HepG2 (cell line): ENCODE measurements at regions not wholly inside any gene's neighbourhood (a gene's known extent, or its start where the extent isn't known, plus 50 kb on each side); places are given as distances from the start of the nearest gene placed in this dataset.

ENCODE experiments used
- ARNTL ChIP-seq: sonication (generic); formaldehyde crosslinking; IDR thresholded peaks from 2 replicates; pipeline ENCODE4 v1.4.0; 2020; ENCODE audit warnings: mild to moderate bottlenecking, missing genetic modification reagents
- KDM1A ChIP-seq: IDR thresholded peaks from 2 replicates; pipeline ENCODE4 v1.6.1; 2016; ENCODE audit warnings: missing compliant biosample characterization
- MAF1 ChIP-seq: sonication (generic); formaldehyde crosslinking; IDR thresholded peaks from 2 replicates; pipeline ENCODE4 v1.5.0; 2020; ENCODE audit warnings: missing genetic modification reagents, borderline replicate concordance
- NPAS2 ChIP-seq: sonication (generic); formaldehyde crosslinking; IDR thresholded peaks from 2 replicates; pipeline ENCODE4 v1.8.0; 2022; ENCODE audit warnings: mild to moderate bottlenecking, missing genetic modification reagents, borderline replicate concordance
- NR2C2 ChIP-seq: sonication (generic); formaldehyde crosslinking; IDR thresholded peaks from 2 replicates; pipeline ENCODE4 v1.4.0; 2020; ENCODE audit warnings: missing genetic modification reagents, mild to moderate bottlenecking, moderate library complexity, borderline replicate concordance
- PRDM10 ChIP-seq: sonication (generic); formaldehyde crosslinking; IDR thresholded peaks from 2 replicates; pipeline ENCODE4 v1.4.0; 2020; ENCODE audit warnings: low read depth, missing genetic modification reagents
- SIX1 ChIP-seq: sonication (generic); formaldehyde crosslinking; IDR thresholded peaks from 2 replicates; pipeline ENCODE4 v1.4.0; 2020; ENCODE audit warnings: missing genetic modification reagents, borderline replicate concordance
- TCF12 ChIP-seq, 2 experiments: fragments of 450-650 bp in 1 of 2; sonication (generic) in 1 of 2; formaldehyde crosslinking in 1 of 2; IDR thresholded peaks; 2 replicates each; pipeline versions ENCODE4 v1.6.1 to v1.8.0; 2017 to 2022; ENCODE audit warnings: antibody characterized with exemption in 1 of 2, mild to moderate bottlenecking in 1 of 2, missing genetic modification reagents in 1 of 2, moderate library complexity in 1 of 2
- ZNF224 ChIP-seq: sonication (generic); formaldehyde crosslinking; IDR thresholded peaks from 2 replicates; pipeline ENCODE4 v1.5.0; 2020; ENCODE audit warnings: mild to moderate bottlenecking, missing genetic modification reagents
- ZNF292 ChIP-seq: sonication (generic); formaldehyde crosslinking; IDR thresholded peaks from 2 replicates; pipeline ENCODE4 v1.8.1; 2022; ENCODE audit warnings: mild to moderate bottlenecking, low read depth, missing genetic modification reagents, borderline replicate concordance
- ZNF510 ChIP-seq: sonication (generic); formaldehyde crosslinking; IDR thresholded peaks from 2 replicates; pipeline ENCODE4 v1.4.0; 2020; ENCODE audit warnings: low read depth, mild to moderate bottlenecking, missing genetic modification reagents
- ZNF660 ChIP-seq: sonication (generic); formaldehyde crosslinking; IDR thresholded peaks from 2 replicates; pipeline ENCODE4 v1.5.1; 2020; ENCODE audit warnings: mild to moderate bottlenecking, low read depth, missing genetic modification reagents, borderline replicate concordance
- ZNF841 ChIP-seq: sonication (generic); formaldehyde crosslinking; IDR thresholded peaks from 2 replicates; pipeline ENCODE4 v1.8.1; 2023; ENCODE audit warnings: missing genetic modification reagents, borderline replicate concordance
- ZNF891 ChIP-seq: sonication (generic); formaldehyde crosslinking; IDR thresholded peaks from 2 replicates; pipeline ENCODE4 v1.5.0; 2020; ENCODE audit warnings: mild to moderate bottlenecking, missing genetic modification reagents
- TF ChIP-seq, protein P1 (sequence below): sonication (generic); formaldehyde crosslinking; IDR thresholded peaks from 2 replicates; pipeline ENCODE4 v1.4.0; 2020; ENCODE audit warnings: missing genetic modification reagents, low read depth, mild to moderate bottlenecking, borderline replicate concordance
- TF ChIP-seq, protein P2 (sequence below): IDR thresholded peaks from 2 replicates; pipeline ENCODE4 v1.6.1; 2016; ENCODE audit warnings: low read depth

DNA sequence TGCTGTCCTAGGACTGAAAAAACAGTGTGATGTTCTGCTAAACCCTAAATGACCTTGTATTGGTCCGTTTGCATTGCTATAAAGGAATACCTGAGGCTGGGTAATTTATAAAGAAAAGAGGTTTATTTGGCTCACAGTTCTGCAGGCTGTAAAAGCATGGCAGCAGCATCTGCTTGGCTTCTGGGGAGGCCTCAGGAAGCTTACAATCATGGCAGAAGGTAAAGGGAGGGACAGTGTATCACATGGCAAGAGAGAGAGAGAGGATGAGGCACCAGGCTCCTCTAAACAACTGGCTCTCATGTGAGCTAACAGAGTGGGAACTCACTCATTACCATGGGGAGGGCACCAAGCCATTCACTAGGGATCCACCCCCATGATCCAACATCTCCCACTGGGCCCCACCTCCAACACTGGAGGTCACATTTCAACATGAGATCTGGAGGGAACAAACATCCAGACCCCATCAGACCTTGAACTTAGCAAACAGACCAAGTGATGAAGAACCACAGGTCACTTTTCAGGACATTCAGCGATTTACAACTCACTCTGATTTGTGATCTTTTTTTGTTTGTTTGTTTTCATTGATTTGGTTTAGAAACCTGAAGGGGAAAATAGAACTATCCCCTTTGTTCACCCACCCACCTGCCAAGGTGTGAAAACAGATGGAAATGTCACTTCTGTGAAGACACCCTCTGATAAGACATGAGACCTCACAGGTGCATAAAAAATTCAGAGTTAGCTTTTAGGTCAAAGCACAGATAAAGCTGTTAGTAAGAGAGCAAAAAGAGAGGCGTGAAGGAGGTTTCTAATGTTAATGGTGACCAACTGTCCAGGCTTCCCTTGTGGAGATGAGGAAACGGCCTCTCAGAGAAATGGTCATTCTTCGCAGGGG lies 104.2 kb upstream of the RALGPS2 start (continued):
- TF ChIP-seq TCF12 (IDR thresholded peaks at IDR 0.05) (no peak), TCF12 (CRISPR knock-in tag; IDR thresholded peaks at IDR 0.05) (no peak), SIX1 (peak; percentile 76; the same call in 1 of the 2 replicates), NPAS2 (CRISPR knock-in tag) (no peak), ZNF292 (CRISPR knock-in tag) (peak; percentile 34; the same call in 1 of the 2 replicates), ZNF891 (CRISPR knock-in tag) (no peak), KDM1A (CRISPR knock-in tag) (peak; percentile 78; the same call in 1 of the 2 replicates), ZNF510 (CRISPR knock-in tag) (no peak), NR2C2 (CRISPR knock-in tag) (peak; percentile 87), ARNTL (no peak), ZNF841 (CRISPR knock-in tag) (no peak), PRDM10 (CRISPR knock-in tag) (0 out of 2 replicates have a peak, but pooled peaks have one; percentile 43), ZNF224 (no peak), MAF1 (no peak), ZNF660 (CRISPR knock-in tag) (no peak)
- TF ChIP-seq, protein P1, sequence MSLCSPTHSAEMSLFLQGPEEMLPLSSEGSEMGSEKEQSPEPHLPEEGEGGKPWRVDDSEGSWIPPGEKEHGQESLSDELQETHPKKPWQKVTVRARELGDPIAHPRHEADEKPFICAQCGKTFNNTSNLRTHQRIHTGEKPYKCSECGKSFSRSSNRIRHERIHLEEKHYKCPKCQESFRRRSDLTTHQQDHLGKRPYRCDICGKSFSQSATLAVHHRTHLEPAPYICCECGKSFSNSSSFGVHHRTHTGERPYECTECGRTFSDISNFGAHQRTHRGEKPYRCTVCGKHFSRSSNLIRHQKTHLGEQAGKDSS (CRISPR knock-in tag) = no peak
- TF ChIP-seq, protein P2, sequence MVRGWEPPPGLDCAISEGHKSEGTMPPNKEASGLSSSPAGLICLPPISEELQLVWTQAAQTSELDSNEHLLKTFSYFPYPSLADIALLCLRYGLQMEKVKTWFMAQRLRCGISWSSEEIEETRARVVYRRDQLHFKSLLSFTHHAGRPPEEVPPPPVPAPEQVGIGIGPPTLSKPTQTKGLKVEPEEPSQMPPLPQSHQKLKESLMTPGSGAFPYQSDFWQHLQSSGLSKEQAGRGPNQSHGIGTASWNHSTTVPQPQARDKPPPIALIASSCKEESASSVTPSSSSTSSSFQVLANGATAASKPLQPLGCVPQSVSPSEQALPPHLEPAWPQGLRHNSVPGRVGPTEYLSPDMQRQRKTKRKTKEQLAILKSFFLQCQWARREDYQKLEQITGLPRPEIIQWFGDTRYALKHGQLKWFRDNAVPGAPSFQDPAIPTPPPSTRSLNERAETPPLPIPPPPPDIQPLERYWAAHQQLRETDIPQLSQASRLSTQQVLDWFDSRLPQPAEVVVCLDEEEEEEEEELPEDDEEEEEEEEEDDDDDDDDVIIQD = peak; percentile 87
